Adrenal gland (tissue), 9 donors: ENCODE measurements at regions not wholly inside any gene's neighbourhood (a gene's known extent, or its start where the extent isn't known, plus 50 kb on each side); places are given as distances from the start of the nearest gene placed in this dataset.

Experiments used
- DNase-seq, 7 donors: peaks; one replicate each; pipeline ENCODE4 v3.0.0-alpha.2; 2019 to 2020
- H3K27ac ChIP-seq, 5 donors: fragments of 200-600 bp; sonication (generic) in 4 of 5; 1 replicate in 3 of 5; 2 replicates in 2 of 5; pipeline versions ENCODE4 v1.5.1 to v1.8.0; 2016 to 2020; ENCODE audit warnings: mild to moderate bottlenecking in 1 of 5
- H3K27me3 ChIP-seq: fragments of 200-600 bp; 2 replicates; pipeline ENCODE4 v1.8.0; 2021
- H3K36me3 ChIP-seq, 2 donors: fragments of 200-600 bp; replicated peaks in 1 of 2; 1 replicate in 1 of 2; 2 replicates in 1 of 2; pipeline versions ENCODE4 v1.5.1 to v1.8.0; 2018 to 2022
- H3K4me1 ChIP-seq, 2 donors: fragments of 200-600 bp; replicated peaks in 1 of 2; 1 replicate in 1 of 2; 2 replicates in 1 of 2; pipeline versions ENCODE4 v1.5.1 to v1.8.0; 2018 to 2021
- H3K4me3 ChIP-seq, 4 donors: fragments of 200-600 bp; sonication (generic) in 3 of 4; one replicate each; pipeline ENCODE4 v1.5.1; 2016 to 2018
- H3K9me3 ChIP-seq, 3 donors: fragments of 200-600 bp; sonication (generic) in 1 of 3; replicated peaks in 1 of 3; 1 replicate in 2 of 3; 2 replicates in 1 of 3; pipeline versions ENCODE4 v1.5.1 to v1.8.0; 2016 to 2021
- POLR2A ChIP-seq, 2 donors: fragments of 450-650 bp; IDR thresholded peaks; one replicate each; pipeline ENCODE4 v1.6.1; 2017; ENCODE audit warnings: antibody characterized with exemption in 2 of 2, mild to moderate bottlenecking in 2 of 2, moderate library complexity in 1 of 2
- WGBS, 4 donors: extraction: QIAGEN DNeasy Blood & Tissue Kit in 2 of 4; methylation state at CpG; one replicate each; pipeline versions ENCODE4 v1.1.5 to v1.1.7; 2013 to 2017; 5-methylcytosine and 5-hydroxymethylcytosine counted together
- intact Hi-C, 2 donors: fragments of 100-400 bp; cut with DNase I; formaldehyde crosslinking; loops; one replicate each; pipeline versions ENCODE4 v1.14.1 to v1.15.0; 2022 to 2023
- TF ChIP-seq, protein P1 (sequence below), 6 experiments: fragments of 450-650 bp in 4 of 6; fragments of 200-600 bp in 2 of 6; sonication (generic) in 1 of 6; IDR thresholded peaks; 1 replicate in 5 of 6; 2 replicates in 1 of 6; pipeline versions ENCODE4 v1.5.1 to v1.8.0; 2016 to 2021; ENCODE audit warnings: antibody characterized with exemption in 6 of 6, mild to moderate bottlenecking in 2 of 6, moderate library complexity in 1 of 6
- donor health status: healthy with polysubstance abuse.
- donor health status: Bipolar disorder and iron deficiency.
- donor health status: DM: yes; HTN: yes; CAD: no.
- donor health status: DM: no; HTN: no; CAD: no.
- donor health status: DM: no; HTN: no; CAD: no.

GRCh38 chr1:60703155-60703554, 379.2 kb upstream of the NFIA start:
- TF ChIP-seq, protein P1, sequence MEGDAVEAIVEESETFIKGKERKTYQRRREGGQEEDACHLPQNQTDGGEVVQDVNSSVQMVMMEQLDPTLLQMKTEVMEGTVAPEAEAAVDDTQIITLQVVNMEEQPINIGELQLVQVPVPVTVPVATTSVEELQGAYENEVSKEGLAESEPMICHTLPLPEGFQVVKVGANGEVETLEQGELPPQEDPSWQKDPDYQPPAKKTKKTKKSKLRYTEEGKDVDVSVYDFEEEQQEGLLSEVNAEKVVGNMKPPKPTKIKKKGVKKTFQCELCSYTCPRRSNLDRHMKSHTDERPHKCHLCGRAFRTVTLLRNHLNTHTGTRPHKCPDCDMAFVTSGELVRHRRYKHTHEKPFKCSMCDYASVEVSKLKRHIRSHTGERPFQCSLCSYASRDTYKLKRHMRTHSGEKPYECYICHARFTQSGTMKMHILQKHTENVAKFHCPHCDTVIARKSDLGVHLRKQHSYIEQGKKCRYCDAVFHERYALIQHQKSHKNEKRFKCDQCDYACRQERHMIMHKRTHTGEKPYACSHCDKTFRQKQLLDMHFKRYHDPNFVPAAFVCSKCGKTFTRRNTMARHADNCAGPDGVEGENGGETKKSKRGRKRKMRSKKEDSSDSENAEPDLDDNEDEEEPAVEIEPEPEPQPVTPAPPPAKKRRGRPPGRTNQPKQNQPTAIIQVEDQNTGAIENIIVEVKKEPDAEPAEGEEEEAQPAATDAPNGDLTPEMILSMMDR (IDR thresholded peaks at IDR 0.05) = no peak
- no peak for TF ChIP-seq POLR2A (IDR thresholded peaks at IDR 0.05)
- intact Hi-C loops = no loop called here
- H3K36me3 ChIP-seq = no peaks in the 10 kb centered on the region
- no peak overlapping the region for H3K4me3 ChIP-seq
- H3K4me1 ChIP-seq = no peaks in the 10 kb centered on the region
- no peak for DNase-seq
- H3K27ac ChIP-seq = no peak overlapping the region
- no peaks in the 10 kb centered on the region for H3K27me3 ChIP-seq
- H3K9me3 ChIP-seq = no peaks in the 10 kb centered on the region

- no peak for DNase-seq
- Histone ChIP-seq H3K4me3 (no peak overlapping the region), H3K36me3 (no peaks in the 10 kb centered on the region), H3K27me3 (no peaks in the 10 kb centered on the region), H3K4me1 (peaks cover 0 to 6% of the 10 kb centered on the region in 2 donors), H3K27ac (no peak overlapping the region), H3K9me3 (no peaks in the 10 kb centered on the region)
- intact Hi-C loops = no loop called here
- 49 to 59% (median 55%) methylated on average over 3 of the region's 3 CpGs for WGBS, 4 donors
- TF ChIP-seq, protein P1 (IDR thresholded peaks at IDR 0.05) = no peak
- no peak for TF ChIP-seq POLR2A (IDR thresholded peaks at IDR 0.05)
Measured at GRCh38 chr1:60699325-60699724, 383.0 kb upstream of the NFIA start.

DNA sequence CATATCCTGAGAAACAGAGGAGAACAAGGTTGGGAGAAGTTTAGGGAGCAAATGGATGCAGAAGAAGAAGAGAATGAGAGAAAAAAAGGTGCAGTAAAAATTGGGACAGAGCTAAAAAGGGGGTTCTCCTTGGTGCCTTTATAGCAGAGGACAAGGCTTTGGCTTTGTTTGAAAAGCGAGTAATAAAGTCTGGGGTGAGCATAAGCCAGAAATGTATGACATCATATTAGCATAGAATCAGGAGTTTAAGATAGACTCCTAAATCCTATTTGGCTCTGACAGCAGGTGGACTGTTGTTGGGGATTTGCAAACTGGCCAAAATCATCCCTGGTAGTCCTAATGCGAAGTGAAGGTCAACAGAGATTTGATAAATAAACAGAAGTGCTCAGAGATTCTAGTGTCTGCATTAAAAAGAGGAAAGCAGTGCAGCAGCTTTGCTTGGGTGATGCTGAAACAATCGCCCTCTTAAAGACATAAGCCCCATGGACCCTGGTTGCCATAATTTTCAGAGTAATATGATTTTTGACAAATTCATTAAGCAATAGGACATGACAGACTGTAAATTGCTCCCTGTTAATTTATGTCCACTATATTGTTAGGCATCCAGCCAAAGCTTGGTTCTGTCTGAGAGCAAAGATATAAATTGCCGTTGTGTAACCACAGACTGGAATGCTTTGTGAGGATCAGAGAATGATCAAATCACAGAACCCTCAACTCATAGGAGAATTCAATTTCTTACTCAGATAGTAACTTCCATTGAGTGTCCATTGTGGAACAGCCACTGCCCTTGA, 385.0 kb upstream of the NFIA start:
- WGBS, 4 donors = 34 to 43% (median 41%) methylated on average over 4 of the region's 4 CpGs
- H3K27me3 ChIP-seq = no peaks in the 10 kb centered on the region
- no peaks in the 10 kb centered on the region for H3K36me3 ChIP-seq
- peak in 1 of 7 donors; percentile 62 for DNase-seq
- H3K4me3 ChIP-seq = no peak overlapping the region
- TF ChIP-seq POLR2A (IDR thresholded peaks at IDR 0.05) = no peak
- TF ChIP-seq, protein P1 (IDR thresholded peaks at IDR 0.05) = no peak
- H3K4me1 ChIP-seq = peaks cover 0 to 6% of the 10 kb centered on the region in 2 donors
- H3K27ac ChIP-seq = no peak overlapping the region
- H3K9me3 ChIP-seq = no peaks in the 10 kb centered on the region
- intact Hi-C loops = no loop called here

DNA sequence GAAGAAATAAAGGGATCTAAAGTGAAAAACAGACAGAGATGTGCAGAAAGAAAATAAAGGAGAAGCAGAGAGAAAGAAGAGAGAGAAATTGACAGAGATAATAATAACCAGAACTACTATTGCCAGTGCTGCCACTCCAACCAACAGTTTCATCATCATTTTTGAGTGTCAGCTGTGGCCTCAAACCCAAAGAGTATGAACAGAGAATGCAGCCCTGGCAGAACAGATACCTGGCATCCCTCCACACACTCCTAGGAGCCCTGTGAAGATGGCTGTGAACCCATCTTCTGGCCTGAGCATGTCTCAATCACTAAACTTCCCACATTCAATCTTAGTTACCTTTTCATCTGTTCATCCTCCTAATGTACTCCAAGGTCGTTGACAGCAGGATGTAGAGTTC, 385.8 kb upstream of the NFIA start:
- no peaks in the 10 kb centered on the region for H3K36me3 ChIP-seq
- intact Hi-C loops = no loop called here
- no peak for DNase-seq
- no peak overlapping the region for H3K4me3 ChIP-seq
- TF ChIP-seq, protein P1 (IDR thresholded peaks at IDR 0.05) = no peak
- no peak for TF ChIP-seq POLR2A (IDR thresholded peaks at IDR 0.05)
- WGBS, 4 donors = 39 to 61% (median 49%) methylated on average over 1 of the region's 1 CpG
- no peaks in the 10 kb centered on the region for H3K27me3 ChIP-seq
- H3K4me1 ChIP-seq = peaks cover 0 to 6% of the 10 kb centered on the region in 2 donors
- H3K27ac ChIP-seq = no peak overlapping the region
- no peaks in the 10 kb centered on the region for H3K9me3 ChIP-seq
